ENCODE measurements at regions not wholly inside any gene's neighbourhood (a gene's known extent, or its start where the extent isn't known, plus 50 kb on each side); places are given as distances from the start of the nearest gene placed in this dataset.

GRCh38 chr13:47064381-47064780 lies 167.5 kb upstream of the HTR2A start:
- POLR2A ChIA-PET = no interaction called here
- TF ChIP-seq CTCF (IDR thresholded peaks at IDR 0.05; ENCODE audit: low read depth, low read length) = no peak

GRCh38 chr13:47049276-47049989 lies 152.6 kb upstream of the HTR2A start:
- Histone ChIP-seq H3K27ac (ENCODE audit: low read depth, low read length) (no peak overlapping the region), H3K4me3 (ENCODE audit: low read depth, low read length) (no peak overlapping the region), H3K27me3 (ENCODE audit: control insufficient read depth, insufficient read depth, low read length) (no peaks in the 10 kb centered on the region), H3K9me3 (ENCODE audit: control insufficient read depth, insufficient read depth, low read length) (no peaks in the 10 kb centered on the region)
- ChIA-PET CTCF (no interaction called here), POLR2A (no interaction called here)
- peak; percentile 16 for DNase-seq (ENCODE audit: low read depth, low spot score)
- TF ChIP-seq CTCF (IDR thresholded peaks at IDR 0.05; ENCODE audit: low read depth, low read length) = no peak

More at GRCh38 chr13:47064381-47064780, 167.5 kb upstream of the HTR2A start:
- no peak for DNase-seq (ENCODE audit: low read depth, low spot score)
- Histone ChIP-seq H3K4me3 (ENCODE audit: low read depth, low read length) (no peak overlapping the region), H3K27me3 (ENCODE audit: control insufficient read depth, insufficient read depth, low read length) (no peaks in the 10 kb centered on the region), H3K9me3 (ENCODE audit: control insufficient read depth, insufficient read depth, low read length) (no peaks in the 10 kb centered on the region), H3K27ac (ENCODE audit: low read depth, low read length) (no peak overlapping the region)
- CTCF ChIA-PET = no interaction called here

- no peaks in the 10 kb centered on the region for H3K27me3 ChIP-seq (ENCODE audit: control insufficient read depth, insufficient read depth, low read length)
- H3K4me3 ChIP-seq (ENCODE audit: low read depth, low read length) = no peak overlapping the region
- TF ChIP-seq CTCF (IDR thresholded peaks at IDR 0.05; ENCODE audit: low read depth, low read length) = no peak
- ChIA-PET POLR2A (no interaction called here), CTCF (no interaction called here)
- H3K9me3 ChIP-seq (ENCODE audit: control insufficient read depth, insufficient read depth, low read length) = no peaks in the 10 kb centered on the region
- H3K27ac ChIP-seq (ENCODE audit: low read depth, low read length) = no peak overlapping the region
- no peak for DNase-seq (ENCODE audit: low read depth, low spot score)
Observed at GRCh38 chr13:47046706-47047105, 149.9 kb upstream of the HTR2A start.

- no peak for DNase-seq (ENCODE audit: low read depth, low spot score)
- H3K27me3 ChIP-seq (ENCODE audit: control insufficient read depth, insufficient read depth, low read length) = no peaks in the 10 kb centered on the region
- CTCF ChIA-PET = no interaction called here
- H3K27ac ChIP-seq (ENCODE audit: low read depth, low read length) = no peak overlapping the region
- no peak for TF ChIP-seq CTCF (IDR thresholded peaks at IDR 0.05; ENCODE audit: low read depth, low read length)
- no peaks in the 10 kb centered on the region for H3K9me3 ChIP-seq (ENCODE audit: control insufficient read depth, insufficient read depth, low read length)
- POLR2A ChIA-PET = no interaction called here
- H3K4me3 ChIP-seq (ENCODE audit: low read depth, low read length) = no peak overlapping the region
Observed at GRCh38 chr13:47044842-47045241, 148.0 kb upstream of the HTR2A start.

GRCh38 chr13:47039106-47039505 lies 142.3 kb upstream of the HTR2A start:
- ChIA-PET CTCF (no interaction called here), POLR2A (no interaction called here)
- Histone ChIP-seq H3K27ac (ENCODE audit: low read depth, low read length) (no peak overlapping the region), H3K4me3 (ENCODE audit: low read depth, low read length) (no peak overlapping the region), H3K27me3 (ENCODE audit: control insufficient read depth, insufficient read depth, low read length) (no peaks in the 10 kb centered on the region), H3K9me3 (ENCODE audit: control insufficient read depth, insufficient read depth, low read length) (no peaks in the 10 kb centered on the region)
- TF ChIP-seq CTCF (IDR thresholded peaks at IDR 0.05; ENCODE audit: low read depth, low read length) = no peak
- DNase-seq (ENCODE audit: low read depth, low spot score) = peak; percentile 50

Measured in AG04450 (cell line).